Liver (tissue), 8 donors: ENCODE measurements at regions not wholly inside any gene's neighbourhood (a gene's known extent, or its start where the extent isn't known, plus 50 kb on each side); places are given as distances from the start of the nearest gene placed in this dataset.

Experiments used
- DNase-seq: peaks from one replicate; pipeline ENCODE4 v3.0.0-alpha.2; 2017; ENCODE audit warnings: low spot score
- H3K27ac ChIP-seq, 2 donors: one replicate each; pipeline ENCODE4 v1.7.0; 2013; ENCODE audit warnings: inconsistent platforms in 2 of 2, low read length in 2 of 2, control low read depth in 1 of 2, low read depth in 1 of 2, mild to moderate bottlenecking in 1 of 2
- H3K27me3 ChIP-seq, 4 donors: one replicate each; pipeline versions ENCODE4 v1.6.1 to v1.7.0; 2013; ENCODE audit warnings: low read length in 3 of 4, inconsistent platforms in 1 of 4, mild to moderate bottlenecking in 1 of 4, moderate library complexity in 1 of 4; ENCODE audit not compliant: control insufficient read depth in 4 of 4, insufficient read depth in 4 of 4
- H3K36me3 ChIP-seq, 4 donors: one replicate each; pipeline versions ENCODE4 v1.6.1 to v1.7.0; 2013; ENCODE audit warnings: low read length in 3 of 4, mild to moderate bottlenecking in 3 of 4, low read depth in 1 of 4, moderate library complexity in 1 of 4; ENCODE audit not compliant: control insufficient read depth in 4 of 4, insufficient read depth in 3 of 4
- H3K4me1 ChIP-seq, 4 donors: one replicate each; pipeline versions ENCODE4 v1.6.1 to v1.7.0; 2013; ENCODE audit warnings: low read length in 3 of 4, mild to moderate bottlenecking in 3 of 4, moderate library complexity in 1 of 4; ENCODE audit not compliant: control insufficient read depth in 4 of 4, insufficient read depth in 4 of 4
- H3K4me3 ChIP-seq, 3 donors: one replicate each; pipeline versions ENCODE4 v1.6.1 to v1.7.0; 2013; ENCODE audit warnings: low read length in 3 of 3, control low read depth in 1 of 3, low read depth in 1 of 3, mild to moderate bottlenecking in 1 of 3
- H3K9ac ChIP-seq, 2 donors: one replicate each; pipeline ENCODE4 v1.7.0; 2013; ENCODE audit warnings: low read length in 2 of 2, mild to moderate bottlenecking in 2 of 2, moderate library complexity in 2 of 2, control low read depth in 1 of 2, low read depth in 1 of 2
- H3K9me3 ChIP-seq, 4 donors: one replicate each; pipeline versions ENCODE4 v1.6.1 to v1.7.0; 2013; ENCODE audit warnings: low read length in 3 of 4; ENCODE audit not compliant: control insufficient read depth in 4 of 4
- ATF3 ChIP-seq: IDR thresholded peaks from 2 replicates; pipeline ENCODE4 v1.6.1; 2016; ENCODE audit warnings: antibody characterized with exemption
- CTCF ChIP-seq: fragments of 150-350 bp; IDR thresholded peaks from 2 replicates; pipeline ENCODE4 v1.5.1; 2017; ENCODE audit warnings: improper control_type of control experiment, low read depth, low read length; ENCODE audit not compliant: missing input control
- EGR1 ChIP-seq, 2 donors: IDR thresholded peaks; 2 replicates each; pipeline ENCODE4 v1.6.1; 2016 to 2018; ENCODE audit warnings: antibody characterized with exemption in 2 of 2, low read depth in 2 of 2
- FOXA1 ChIP-seq: IDR thresholded peaks from 2 replicates; pipeline ENCODE4 v1.6.1; 2016; ENCODE audit warnings: antibody characterized with exemption
- HNF4A ChIP-seq, 2 donors: conservative IDR thresholded peaks; 2 replicates each; pipeline ENCODE4 v1.6.1; 2016; ENCODE audit warnings: antibody characterized with exemption in 2 of 2, mild to moderate bottlenecking in 2 of 2
- HNF4G ChIP-seq: IDR thresholded peaks from 2 replicates; pipeline ENCODE4 v1.6.1; 2016; ENCODE audit warnings: antibody characterized with exemption
- JUND ChIP-seq, 2 donors: IDR thresholded peaks; 2 replicates each; pipeline ENCODE4 v1.6.1; 2016; ENCODE audit warnings: antibody characterized with exemption in 2 of 2
- NR2F2 ChIP-seq: IDR thresholded peaks from 2 replicates; pipeline ENCODE4 v1.6.1; 2016; ENCODE audit warnings: antibody characterized with exemption
- RAD21 ChIP-seq, 2 donors: IDR thresholded peaks; 2 replicates each; pipeline ENCODE4 v1.6.1; 2016; ENCODE audit warnings: antibody characterized with exemption in 2 of 2, mild to moderate bottlenecking in 2 of 2
- RXRA ChIP-seq, 2 donors: IDR thresholded peaks; 2 replicates each; pipeline ENCODE4 v1.6.1; 2017 to 2018; ENCODE audit warnings: antibody characterized with exemption in 2 of 2, mild to moderate bottlenecking in 1 of 2
- SP1 ChIP-seq: IDR thresholded peaks from 2 replicates; pipeline ENCODE4 v1.6.1; 2018; ENCODE audit warnings: antibody characterized with exemption, mild to moderate bottlenecking
- YY1 ChIP-seq: IDR thresholded peaks from 2 replicates; pipeline ENCODE4 v1.6.1; 2016; ENCODE audit warnings: antibody characterized with exemption, mild to moderate bottlenecking
- ZBTB33 ChIP-seq: IDR thresholded peaks from 2 replicates; pipeline ENCODE4 v1.6.1; 2016; ENCODE audit warnings: antibody characterized with exemption
- WGBS: extraction: QIAGEN DNeasy Blood & Tissue Kit; methylation state at CpG from one replicate; pipeline ENCODE4 v1.1.7; 2013; 5-methylcytosine and 5-hydroxymethylcytosine counted together
- TF ChIP-seq, protein P1 (sequence below): IDR thresholded peaks from 2 replicates; pipeline ENCODE4 v1.6.1; 2016; ENCODE audit warnings: antibody characterized with exemption
- TF ChIP-seq, protein P2 (sequence below): IDR thresholded peaks from 2 replicates; pipeline ENCODE4 v1.6.1; 2016; ENCODE audit warnings: antibody characterized with exemption, mild to moderate bottlenecking
- donor health status: healthy.
- donor health status: healthy.
- donor health status: healthy.
- donor health status: healthy.
- donor health status: healthy.

GRCh38 chr1:14362331-14362730 is 236.2 kb upstream of the KAZN start:
- no peaks in the 10 kb centered on the region for H3K4me1 ChIP-seq
- H3K27me3 ChIP-seq = no peaks in the 10 kb centered on the region
- TF ChIP-seq FOXA1 (no peak), ATF3 (no peak), HNF4G (no peak), EGR1 (IDR thresholded peaks at IDR 0.05; ENCODE audit: low read depth in 2 of 2) (no peak), ZBTB33 (no peak), NR2F2 (no peak), SP1 (no peak), CTCF (no peak), YY1 (no peak), RAD21 (IDR thresholded peaks at IDR 0.05) (no peak), HNF4A (conservative IDR thresholded peaks at IDR 0.05) (no peak)
- TF ChIP-seq, protein P1, sequence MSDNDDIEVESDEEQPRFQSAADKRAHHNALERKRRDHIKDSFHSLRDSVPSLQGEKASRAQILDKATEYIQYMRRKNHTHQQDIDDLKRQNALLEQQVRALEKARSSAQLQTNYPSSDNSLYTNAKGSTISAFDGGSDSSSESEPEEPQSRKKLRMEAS = no peak
- TF ChIP-seq, protein P2, sequence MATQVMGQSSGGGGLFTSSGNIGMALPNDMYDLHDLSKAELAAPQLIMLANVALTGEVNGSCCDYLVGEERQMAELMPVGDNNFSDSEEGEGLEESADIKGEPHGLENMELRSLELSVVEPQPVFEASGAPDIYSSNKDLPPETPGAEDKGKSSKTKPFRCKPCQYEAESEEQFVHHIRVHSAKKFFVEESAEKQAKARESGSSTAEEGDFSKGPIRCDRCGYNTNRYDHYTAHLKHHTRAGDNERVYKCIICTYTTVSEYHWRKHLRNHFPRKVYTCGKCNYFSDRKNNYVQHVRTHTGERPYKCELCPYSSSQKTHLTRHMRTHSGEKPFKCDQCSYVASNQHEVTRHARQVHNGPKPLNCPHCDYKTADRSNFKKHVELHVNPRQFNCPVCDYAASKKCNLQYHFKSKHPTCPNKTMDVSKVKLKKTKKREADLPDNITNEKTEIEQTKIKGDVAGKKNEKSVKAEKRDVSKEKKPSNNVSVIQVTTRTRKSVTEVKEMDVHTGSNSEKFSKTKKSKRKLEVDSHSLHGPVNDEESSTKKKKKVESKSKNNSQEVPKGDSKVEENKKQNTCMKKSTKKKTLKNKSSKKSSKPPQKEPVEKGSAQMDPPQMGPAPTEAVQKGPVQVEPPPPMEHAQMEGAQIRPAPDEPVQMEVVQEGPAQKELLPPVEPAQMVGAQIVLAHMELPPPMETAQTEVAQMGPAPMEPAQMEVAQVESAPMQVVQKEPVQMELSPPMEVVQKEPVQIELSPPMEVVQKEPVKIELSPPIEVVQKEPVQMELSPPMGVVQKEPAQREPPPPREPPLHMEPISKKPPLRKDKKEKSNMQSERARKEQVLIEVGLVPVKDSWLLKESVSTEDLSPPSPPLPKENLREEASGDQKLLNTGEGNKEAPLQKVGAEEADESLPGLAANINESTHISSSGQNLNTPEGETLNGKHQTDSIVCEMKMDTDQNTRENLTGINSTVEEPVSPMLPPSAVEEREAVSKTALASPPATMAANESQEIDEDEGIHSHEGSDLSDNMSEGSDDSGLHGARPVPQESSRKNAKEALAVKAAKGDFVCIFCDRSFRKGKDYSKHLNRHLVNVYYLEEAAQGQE = no peak
- DNase-seq = no peak
- no peaks in the 10 kb centered on the region for H3K36me3 ChIP-seq
- peaks cover 3 to 8% (median 6%) of the 10 kb centered on the region in 4 donors for H3K9me3 ChIP-seq
- H3K27ac ChIP-seq = no peak overlapping the region
- H3K9ac ChIP-seq = no peak overlapping the region
- WGBS = 91% methylated on average over 1 of the region's 1 CpG
- H3K4me3 ChIP-seq = no peak overlapping the region

DNA sequence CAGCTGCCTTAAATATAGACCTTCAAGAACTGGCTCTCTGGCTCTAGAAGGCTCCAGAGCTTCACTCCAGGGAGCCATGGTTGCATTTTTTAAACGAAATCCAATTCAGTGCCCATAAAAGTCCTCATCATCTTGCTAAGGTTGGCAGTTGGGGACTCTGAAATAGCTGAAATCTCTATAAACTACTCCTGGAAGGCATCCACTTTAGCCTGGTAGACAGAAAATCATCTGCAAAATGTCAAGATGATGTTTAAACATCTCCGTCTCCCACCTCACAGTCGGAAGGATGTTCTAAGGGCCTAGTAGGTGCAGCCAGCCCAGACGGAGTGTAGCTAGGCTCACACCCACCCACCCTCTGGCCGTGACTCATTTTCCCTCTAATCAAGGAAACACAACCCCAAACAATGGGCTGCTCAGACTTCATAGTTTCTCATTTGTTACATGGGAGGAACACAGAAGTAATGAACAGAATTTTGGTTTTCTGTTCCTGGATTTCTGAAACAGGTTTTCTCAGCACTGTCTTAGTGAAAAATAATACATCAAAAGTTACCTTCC is 235.4 kb upstream of the KAZN start:
- no peaks in the 10 kb centered on the region for H3K36me3 ChIP-seq
- 55% methylated on average over 5 of the region's 5 CpGs for WGBS
- H3K4me1 ChIP-seq = no peaks in the 10 kb centered on the region
- DNase-seq = no peak
- H3K27ac ChIP-seq = no peak overlapping the region
- TF ChIP-seq ATF3 (no peak), EGR1 (IDR thresholded peaks at IDR 0.05; ENCODE audit: low read depth in 2 of 2) (no peak), RXRA (IDR thresholded peaks at IDR 0.05) (no peak), CTCF (no peak), YY1 (no peak), JUND (IDR thresholded peaks at IDR 0.05) (no peak)
- H3K9ac ChIP-seq = no peak overlapping the region
- no peak overlapping the region for H3K4me3 ChIP-seq
- H3K27me3 ChIP-seq = no peaks in the 10 kb centered on the region
- peaks cover 3 to 8% (median 6%) of the 10 kb centered on the region in 4 donors for H3K9me3 ChIP-seq
